NB4 (cell line): ENCODE measurements at regions not wholly inside any gene's neighbourhood (a gene's known extent, or its start where the extent isn't known, plus 50 kb on each side); places are given as distances from the start of the nearest gene placed in this dataset.

ENCODE experiments used
- CTCF ChIP-seq: IDR thresholded peaks from one replicate; pipeline ENCODE4 v1.5.1; 2012; ENCODE audit warnings: low read depth, low read length
- MAX ChIP-seq: IDR thresholded peaks from 2 replicates; pipeline ENCODE4 v1.6.1; 2011; ENCODE audit warnings: low read depth, low read length
- MYC ChIP-seq: IDR thresholded peaks from 2 replicates; pipeline ENCODE4 v1.6.1; 2011; ENCODE audit warnings: low read depth, low read length
- POLR2A ChIP-seq: IDR thresholded peaks from 2 replicates; pipeline ENCODE4 v1.6.1; 2011; ENCODE audit warnings: mild to moderate bottlenecking; ENCODE audit not compliant: insufficient read length; ENCODE audit errors: extremely low read depth

GRCh38 chr7:7054252-7054830, 128.0 kb upstream of the C1GALT1 start:
- TF ChIP-seq MAX (no peak), CTCF (no peak), POLR2A (no peak), MYC (no peak)
